Activated CD4-positive, alpha-beta T cell treated with anti-CD3 and anti-CD28 coated beads, Interleukin-2, amount 50 U/mL, for 16 hours (primary cell): ENCODE measurements at regions not wholly inside any gene's neighbourhood (a gene's known extent, or its start where the extent isn't known, plus 50 kb on each side); places are given as distances from the start of the nearest gene placed in this dataset.

Experiments
- DNase-seq: peaks from one replicate; pipeline ENCODE4 v3.0.0-alpha.2; 2020

DNA sequence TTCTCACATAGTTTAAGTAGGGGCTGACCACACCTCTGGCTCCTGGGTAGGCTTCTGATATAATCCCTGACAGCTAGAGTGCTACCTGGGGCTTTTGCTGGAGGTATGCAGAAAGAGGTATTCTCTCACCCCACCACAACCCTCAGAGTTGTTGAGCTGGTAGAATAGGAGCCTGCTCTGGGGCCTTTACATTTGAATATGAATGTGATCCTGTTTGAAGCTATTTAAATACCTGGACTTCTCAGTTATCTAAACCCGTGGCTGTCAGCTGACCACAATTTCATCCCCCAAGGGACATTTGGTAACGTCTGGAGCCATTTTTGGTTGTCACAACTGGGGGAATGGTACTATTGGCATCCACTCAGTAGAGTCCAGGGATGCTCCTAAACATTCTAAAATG is 669.1 kb downstream of the SATB2 start:
- no peak for DNase-seq

DNA sequence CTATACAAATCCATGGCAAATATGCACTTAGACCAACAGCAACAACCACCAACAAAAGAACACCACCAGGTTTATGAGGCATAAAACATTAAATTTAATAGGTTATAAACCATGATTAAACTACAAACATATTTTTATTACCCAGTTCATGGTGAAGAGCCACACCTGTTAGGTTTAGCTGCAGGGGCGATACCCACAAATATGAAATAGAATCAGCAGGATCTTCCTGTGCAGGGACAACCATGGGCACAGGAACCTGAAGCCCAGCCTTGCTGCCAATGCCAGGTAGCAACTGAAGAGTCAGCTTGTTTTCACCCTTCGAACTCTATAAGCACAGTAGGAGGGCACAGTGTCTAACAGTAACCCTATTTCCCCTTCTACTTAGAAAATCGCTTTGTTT is 675.0 kb downstream of the SATB2 start:
- DNase-seq, result no peak

GRCh38 chr2:198776616-198777406 is 680.9 kb downstream of the SATB2 start:
- DNase-seq, result no peak

DNA sequence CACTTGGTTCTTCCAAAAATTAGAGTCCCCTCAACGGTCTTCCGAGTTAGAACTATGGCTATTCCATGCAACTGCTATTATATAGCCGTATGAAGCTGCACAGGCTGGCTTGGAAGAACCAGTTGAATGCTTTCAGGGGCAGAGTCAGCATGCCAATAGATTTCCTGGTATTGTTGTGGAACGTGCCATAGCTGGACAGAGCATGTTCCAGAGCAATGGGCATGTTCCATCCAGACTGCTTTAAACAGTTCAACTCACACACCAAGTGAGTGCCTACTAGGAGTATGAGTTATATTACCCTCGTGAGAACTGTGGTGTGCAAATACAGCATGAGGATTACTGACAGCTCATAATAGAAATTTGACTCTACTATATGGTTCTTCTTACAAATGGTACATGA is 682.0 kb downstream of the SATB2 start:
- no peak for DNase-seq

DNA sequence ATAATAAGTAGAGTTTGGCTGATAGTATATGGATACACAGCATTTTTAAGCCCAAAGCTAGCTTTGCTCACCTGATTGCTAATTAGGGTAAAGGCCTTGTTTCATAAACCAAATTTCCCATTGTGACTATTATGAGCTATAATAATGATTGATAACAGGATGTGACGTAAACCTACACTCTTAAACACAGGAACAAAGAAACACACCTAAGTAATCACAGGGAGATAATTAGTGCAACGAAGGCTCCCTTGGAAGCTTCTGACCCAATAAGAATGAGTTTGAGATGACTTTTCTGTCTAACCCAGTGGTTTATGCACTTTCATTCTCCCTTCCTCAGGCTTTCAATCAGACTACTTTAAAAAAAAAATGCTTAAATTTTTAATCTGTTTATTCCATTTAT is 683.2 kb downstream of the SATB2 start:
- no peak for DNase-seq

- no peak for DNase-seq
Observed at GRCh38 chr2:198767694-198768093, 690.0 kb downstream of the SATB2 start.

- no peak for DNase-seq
Observed at GRCh38 chr2:198763793-198764192, 693.9 kb downstream of the SATB2 start.

DNA sequence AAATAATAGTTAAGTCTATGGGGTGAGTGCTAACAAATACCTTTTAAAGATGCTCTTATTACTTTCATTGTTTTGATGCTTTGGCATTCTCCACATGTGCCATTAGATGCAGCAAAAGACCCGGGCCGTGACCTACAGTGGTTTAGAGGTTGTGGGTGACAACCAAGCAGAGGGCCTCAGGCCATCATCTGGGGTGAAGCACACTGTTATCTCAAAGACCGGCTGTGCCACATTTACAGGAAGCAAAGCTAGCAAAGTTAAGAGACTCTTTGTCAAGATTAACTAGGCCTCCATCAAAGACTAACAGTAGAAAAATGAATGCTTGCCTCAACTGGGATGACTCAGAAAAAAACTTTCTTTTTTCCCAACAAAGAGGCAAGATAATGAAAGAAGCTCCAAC is 695.3 kb downstream of the SATB2 start:
- DNase-seq, result no peak

DNA sequence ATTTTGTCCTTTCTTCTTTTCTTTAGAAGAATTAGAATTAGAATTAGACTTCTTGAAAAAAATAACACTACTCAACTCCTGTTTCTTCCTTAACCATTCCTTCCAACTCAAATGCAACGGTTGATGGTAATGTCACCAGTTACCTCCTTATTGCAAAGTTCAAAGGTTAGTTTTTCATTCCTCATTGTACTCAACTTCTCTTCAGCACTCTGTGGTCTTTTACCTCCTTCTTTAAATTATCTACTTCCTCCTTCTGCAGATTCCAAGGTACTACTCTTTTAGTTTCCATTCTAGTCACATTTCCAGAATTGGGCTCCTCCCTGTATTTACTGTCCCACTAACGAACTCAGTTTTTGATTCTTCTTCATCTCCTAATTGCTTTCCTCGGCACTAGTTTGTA is 700.7 kb downstream of the SATB2 start:
- DNase-seq, result no peak

DNA sequence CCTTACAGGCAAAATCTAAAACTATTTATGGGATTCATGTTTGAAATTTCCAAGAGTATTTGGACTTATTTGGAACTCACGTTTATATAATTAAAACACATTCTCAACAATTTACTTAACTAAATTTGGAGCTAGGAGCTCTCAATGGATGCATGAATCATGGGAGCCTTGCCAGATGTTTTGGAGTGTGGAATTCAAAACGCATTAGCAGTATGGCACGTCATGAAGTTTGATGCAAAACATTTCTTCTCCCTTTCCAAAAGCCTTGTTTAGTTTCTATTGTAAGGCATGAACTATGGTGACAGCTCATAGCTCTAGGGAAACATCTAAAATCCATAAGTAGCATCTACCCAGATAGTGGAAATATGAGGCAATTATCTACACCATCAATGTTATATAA is 701.6 kb downstream of the SATB2 start:
- DNase-seq, result no peak

GRCh38 chr2:198753101-198753500 is 704.6 kb downstream of the SATB2 start:
- DNase-seq, result no peak

- DNase-seq, result no peak
Observed at GRCh38 chr2:198749364-198749763, 708.4 kb downstream of the SATB2 start.

DNA sequence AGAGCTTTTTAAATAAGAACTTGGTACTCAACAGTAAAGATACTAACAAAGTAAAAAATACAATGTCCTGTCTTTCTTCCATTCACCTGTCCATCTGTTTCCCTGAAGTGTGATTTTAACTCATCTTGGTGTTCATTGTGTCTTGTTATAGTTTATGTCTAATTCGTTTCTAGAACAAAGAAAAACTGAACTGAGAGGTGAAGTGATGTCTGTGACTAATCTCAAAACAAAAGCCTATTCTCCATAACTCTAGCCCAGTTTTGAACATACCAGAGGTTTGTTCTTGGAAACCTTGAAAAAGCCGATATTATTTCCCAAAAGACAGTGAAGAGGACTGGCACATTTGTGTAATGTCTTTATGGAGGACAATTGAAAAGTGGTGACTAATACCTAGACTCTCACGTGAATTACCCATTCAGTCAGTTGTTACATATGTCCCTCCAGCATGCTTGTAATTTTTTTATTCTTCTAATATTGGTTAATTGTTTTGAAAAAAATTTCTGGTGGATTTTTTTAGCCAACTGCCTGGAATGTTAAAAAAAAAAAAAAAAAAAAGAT is 725.8 kb downstream of the SATB2 start:
- DNase-seq, result no peak

- DNase-seq, result no peak
Observed at GRCh38 chr2:198720266-198720665, 737.5 kb downstream of the SATB2 start.

GRCh38 chr2:198717451-198717850 is 740.3 kb downstream of the SATB2 start:
- DNase-seq, result no peak

DNA sequence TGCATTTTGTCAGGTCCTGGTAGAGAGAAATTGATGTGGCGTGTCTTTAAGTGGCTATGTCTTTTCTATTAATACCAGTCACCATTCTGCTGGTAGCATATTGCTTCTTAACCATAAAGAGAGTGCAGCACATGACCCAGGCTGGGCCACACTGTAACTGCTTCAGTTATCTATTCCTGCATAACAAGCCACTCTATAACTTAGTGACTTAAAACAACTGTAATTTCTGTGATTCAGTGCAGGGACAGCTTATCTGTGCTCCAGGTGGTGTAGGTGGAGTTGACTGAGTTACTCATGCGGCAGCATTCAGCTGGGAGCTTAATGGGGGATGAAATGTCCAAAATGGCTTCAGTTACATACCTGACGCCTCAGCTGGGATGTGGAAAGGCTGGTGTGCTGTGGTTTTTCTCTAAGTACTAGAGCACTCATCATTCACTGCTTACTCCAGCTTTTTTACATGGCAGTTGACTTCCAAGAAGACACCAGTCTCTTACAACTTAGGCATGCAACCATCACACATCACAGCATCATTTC is 742.4 kb downstream of the SATB2 start:
- DNase-seq, result no peak

GRCh38 chr2:198712485-198712884 is 745.3 kb downstream of the SATB2 start:
- DNase-seq, result no peak

GRCh38 chr2:198711484-198711883 is 746.3 kb downstream of the SATB2 start:
- DNase-seq, result no peak

DNA sequence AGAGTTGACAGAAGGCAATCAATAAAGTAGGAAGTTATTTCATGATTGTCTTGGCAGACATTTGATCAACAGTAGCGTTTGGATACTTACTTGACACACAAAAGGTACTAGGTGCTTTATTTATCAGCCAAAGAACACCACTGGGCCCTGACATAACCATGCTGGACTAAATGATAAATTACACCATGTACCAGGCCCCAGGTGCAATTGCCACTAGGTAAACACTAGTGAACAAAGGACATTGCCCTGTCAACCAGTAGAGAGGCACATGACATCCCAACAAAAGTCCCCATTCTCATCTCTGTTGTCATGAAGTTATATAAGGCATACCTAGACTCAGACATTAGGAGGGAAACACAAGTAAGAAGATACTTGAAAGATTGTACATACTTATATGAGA is 747.2 kb downstream of the SATB2 start:
- no peak for DNase-seq

DNA sequence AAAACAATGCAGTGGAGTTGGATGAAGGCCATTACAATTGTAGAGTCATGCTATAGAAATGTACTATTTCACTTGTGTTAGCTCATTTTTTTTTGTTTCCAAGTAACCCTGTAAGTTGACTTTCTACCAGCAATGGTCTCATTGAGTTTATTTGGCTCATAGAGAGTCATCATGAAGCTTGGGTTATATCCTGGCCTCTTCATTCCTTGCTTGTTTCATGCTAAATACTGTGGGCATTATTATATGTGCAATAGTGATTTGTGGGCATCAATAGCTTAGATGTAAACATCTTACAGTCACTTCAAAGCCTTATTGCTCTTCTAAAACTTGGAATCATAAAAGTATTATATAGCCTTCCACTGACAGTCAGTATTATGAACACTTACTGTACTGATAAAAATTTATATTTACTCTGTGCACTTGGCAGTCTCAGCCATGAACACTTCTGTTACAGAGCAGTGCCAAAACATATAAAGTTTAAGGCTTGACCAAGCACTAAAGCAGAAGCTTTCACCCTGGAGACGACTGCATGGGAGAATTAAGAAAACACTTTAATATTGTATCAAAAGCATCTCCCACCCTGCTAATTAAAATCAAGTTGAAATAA is 751.2 kb downstream of the SATB2 start:
- no peak for DNase-seq

DNA sequence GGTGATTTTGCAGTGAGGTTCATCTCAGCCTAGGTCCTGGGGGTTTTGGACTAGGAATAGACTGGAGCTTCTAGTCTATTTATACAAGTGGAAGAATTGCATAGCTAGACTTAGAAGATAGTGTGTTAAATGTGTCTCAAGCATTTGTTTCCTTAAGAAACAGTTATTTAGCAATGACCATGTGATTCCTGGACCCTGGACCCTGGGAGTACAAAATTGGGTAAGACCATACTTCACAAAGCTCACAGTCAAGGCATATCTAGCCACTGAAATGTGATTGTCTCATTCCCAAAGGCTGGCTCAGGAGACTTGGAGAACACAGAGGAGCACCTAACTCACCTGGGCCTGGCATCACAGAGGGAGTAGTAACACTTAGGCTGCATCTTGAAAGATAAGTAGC is 754.5 kb downstream of the SATB2 start:
- no peak for DNase-seq

- DNase-seq, result no peak
Observed at GRCh38 chr2:198702796-198703195, 754.9 kb downstream of the SATB2 start.

DNA sequence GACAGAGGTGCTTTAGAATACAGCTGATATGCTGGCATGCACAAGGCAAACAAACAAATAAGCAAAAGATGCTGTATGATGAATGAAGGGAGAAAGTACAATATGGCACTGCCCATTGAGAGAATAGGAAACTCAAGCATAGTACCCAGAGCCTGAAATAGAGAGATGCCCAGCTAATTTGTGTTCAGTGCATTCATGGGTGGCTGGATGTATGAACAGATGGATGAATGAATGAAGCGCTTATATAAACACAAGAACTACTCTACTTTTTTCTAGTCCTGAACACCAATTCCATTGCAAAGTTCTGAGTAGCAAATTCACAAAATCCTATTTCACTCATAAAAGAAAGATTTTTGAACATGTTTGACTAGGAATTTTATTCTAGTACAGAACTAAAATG is 756.3 kb downstream of the SATB2 start:
- DNase-seq, result no peak

- no peak for DNase-seq
Observed at GRCh38 chr2:198700319-198700718, 757.4 kb downstream of the SATB2 start.
